AG04449 (cell line): ENCODE measurements at regions not wholly inside any gene's neighbourhood (a gene's known extent, or its start where the extent isn't known, plus 50 kb on each side); places are given as distances from the start of the nearest gene placed in this dataset.
"Not testable (repeated sequence)": the region's sequence is repeated elsewhere in the genome, so short reads cannot be mapped to it uniquely, and the experiment has no call there.

Experiments
- CTCF ChIA-PET: fragments of 350-600 bp; formaldehyde crosslinking; extraction: SDS; loops from one replicate; lab custom pipeline; 2021; ENCODE audit warnings: antibody characterized with exemption; lab: Yijun Ruan, JAX
- POLR2A ChIA-PET: fragments of 400-600, 350-600 bp; formaldehyde crosslinking; extraction: SDS; loops from one replicate; lab custom pipeline; 2020; ENCODE audit warnings: antibody characterized with exemption, inconsistent platforms; lab: Yijun Ruan, JAX
- DNase-seq: peaks from one replicate; pipeline ENCODE4 v3.0.0-alpha.2; 2010; ENCODE audit warnings: low read depth, low spot score
- H3K4me3 ChIP-seq: 2 replicates; pipeline ENCODE4 v1.5.1; 2011; ENCODE audit warnings: low read depth, mild to moderate bottlenecking, control low read depth, low read length
- CTCF ChIP-seq: IDR thresholded peaks from one replicate; pipeline ENCODE4 v1.5.1; 2011; ENCODE audit warnings: mild to moderate bottlenecking, moderate library complexity, low read length, control low read depth, inconsistent platforms; ENCODE audit not compliant: insufficient read depth; ENCODE audit errors: missing control alignments

GRCh38 chr4:102397056-102397455, 51.8 kb upstream of the SLC39A8 start:
- CTCF ChIA-PET, POLR2A ChIA-PET, H3K4me3 ChIP-seq, DNase-seq: not testable (repeated sequence)

- TF ChIP-seq CTCF: no peak
- CTCF ChIA-PET: no interaction called here
- DNase-seq: no peak
Observed at GRCh38 chr4:102399021-102399420, 53.7 kb upstream of the SLC39A8 start.

GRCh38 chr4:102400898-102401297, 55.6 kb upstream of the SLC39A8 start:
- H3K4me3 ChIP-seq: no peak overlapping the region
- POLR2A ChIA-PET: no interaction called here
- CTCF ChIA-PET: no interaction called here

More at GRCh38 chr4:102399021-102399420, 53.7 kb upstream of the SLC39A8 start:
- no peak overlapping the region for H3K4me3 ChIP-seq
- POLR2A ChIA-PET: no interaction called here

GRCh38 chr4:102402223-102402622, 56.9 kb upstream of the SLC39A8 start:
- no peak for TF ChIP-seq CTCF
- H3K4me3 ChIP-seq: no peak overlapping the region
- DNase-seq: no peak
- CTCF ChIA-PET: no interaction called here
- POLR2A ChIA-PET: no interaction called here

More at GRCh38 chr4:102400898-102401297, 55.6 kb upstream of the SLC39A8 start:
- DNase-seq: no peak
- TF ChIP-seq CTCF: no peak

DNA sequence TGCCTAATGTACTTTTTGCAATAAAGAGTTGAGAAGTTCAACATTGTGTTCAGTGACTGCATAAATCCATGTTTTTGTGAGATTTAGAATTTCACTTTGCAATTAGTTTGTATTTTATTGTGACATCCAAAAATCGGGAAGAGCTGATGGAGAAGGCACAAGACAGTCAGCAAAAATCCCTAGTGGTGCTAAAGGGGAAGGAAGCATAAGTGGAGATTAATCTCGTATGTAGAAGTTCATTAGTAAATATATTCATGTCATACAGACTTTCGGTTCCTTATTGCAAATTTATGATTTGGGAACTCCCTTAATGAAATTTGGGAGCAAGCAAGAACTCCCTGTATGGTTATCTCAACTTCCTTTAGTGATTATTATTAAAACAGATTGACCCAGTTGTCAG, 57.8 kb upstream of the SLC39A8 start:
- DNase-seq: no peak
- CTCF ChIA-PET: no interaction called here
- no peak for TF ChIP-seq CTCF
- POLR2A ChIA-PET: no interaction called here
- no peak overlapping the region for H3K4me3 ChIP-seq

- TF ChIP-seq CTCF: no peak
- POLR2A ChIA-PET: no interaction called here
- CTCF ChIA-PET: interaction anchor here (1.1 kb wide), 1 partner anchor 11 kb away, joined by 3 read pairs; no protein-coding TSS in a partner anchor
- H3K4me3 ChIP-seq: no peak overlapping the region
- DNase-seq: no peak
Observed at GRCh38 chr4:102404431-102404969, 59.2 kb upstream of the SLC39A8 start.

DNA sequence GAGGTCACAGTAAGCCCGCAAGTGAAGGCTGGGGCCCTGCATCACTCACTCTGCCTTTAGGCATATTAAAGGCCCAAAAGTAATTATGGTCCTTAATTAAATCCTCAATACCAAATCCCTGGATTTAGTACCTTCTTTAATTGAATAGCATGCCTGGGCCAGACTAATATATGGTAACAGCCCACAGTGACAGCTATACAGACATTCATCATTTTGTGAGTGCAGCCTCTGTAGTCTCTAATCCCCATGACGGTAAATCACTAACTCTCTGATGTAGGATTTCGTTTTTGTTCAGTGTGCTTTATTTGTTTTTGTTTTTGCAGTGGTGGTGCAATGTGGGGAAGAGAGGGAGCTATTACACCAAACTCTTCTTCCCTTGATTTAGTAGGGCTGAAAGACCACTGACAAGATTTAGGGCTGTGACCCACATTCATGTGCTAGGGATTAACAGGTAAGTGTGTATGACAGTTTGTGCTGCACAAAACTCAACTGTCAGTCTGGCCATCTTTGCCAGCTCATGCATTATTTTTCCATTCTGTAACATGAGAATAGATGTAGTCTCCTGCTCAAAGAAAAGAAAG, 60.6 kb upstream of the SLC39A8 start:
- TF ChIP-seq CTCF: no peak
- DNase-seq: no peak
- no peak overlapping the region for H3K4me3 ChIP-seq
- ChIA-PET POLR2A (no interaction called here), CTCF (no interaction called here)

- H3K4me3 ChIP-seq, DNase-seq, CTCF ChIA-PET, POLR2A ChIA-PET: not testable (repeated sequence)
Observed at GRCh38 chr4:102410884-102411283, 65.6 kb upstream of the SLC39A8 start.
